H1 (cell line): ENCODE measurements at regions not wholly inside any gene's neighbourhood (a gene's known extent, or its start where the extent isn't known, plus 50 kb on each side); places are given as distances from the start of the nearest gene placed in this dataset.

ENCODE experiments used
- ASH2L ChIP-seq: fragments of 200-600, 300-600 bp; sonication (generic); IDR thresholded peaks from one replicate; pipeline ENCODE4 v1.7.1; 2017; ENCODE audit warnings: low read length
- CEBPB ChIP-seq: IDR thresholded peaks from 2 replicates; pipeline ENCODE4 v1.6.1; 2012; ENCODE audit warnings: low read depth, low read length
- JUND ChIP-seq: IDR thresholded peaks from 2 replicates; pipeline ENCODE4 v1.6.1; 2011; ENCODE audit warnings: mild to moderate bottlenecking, improper control_type of control experiment, low read length
- SRF ChIP-seq: IDR thresholded peaks from 2 replicates; pipeline ENCODE4 v1.6.1; 2011; ENCODE audit warnings: mild to moderate bottlenecking, low read depth, low read length, moderate library complexity

DNA sequence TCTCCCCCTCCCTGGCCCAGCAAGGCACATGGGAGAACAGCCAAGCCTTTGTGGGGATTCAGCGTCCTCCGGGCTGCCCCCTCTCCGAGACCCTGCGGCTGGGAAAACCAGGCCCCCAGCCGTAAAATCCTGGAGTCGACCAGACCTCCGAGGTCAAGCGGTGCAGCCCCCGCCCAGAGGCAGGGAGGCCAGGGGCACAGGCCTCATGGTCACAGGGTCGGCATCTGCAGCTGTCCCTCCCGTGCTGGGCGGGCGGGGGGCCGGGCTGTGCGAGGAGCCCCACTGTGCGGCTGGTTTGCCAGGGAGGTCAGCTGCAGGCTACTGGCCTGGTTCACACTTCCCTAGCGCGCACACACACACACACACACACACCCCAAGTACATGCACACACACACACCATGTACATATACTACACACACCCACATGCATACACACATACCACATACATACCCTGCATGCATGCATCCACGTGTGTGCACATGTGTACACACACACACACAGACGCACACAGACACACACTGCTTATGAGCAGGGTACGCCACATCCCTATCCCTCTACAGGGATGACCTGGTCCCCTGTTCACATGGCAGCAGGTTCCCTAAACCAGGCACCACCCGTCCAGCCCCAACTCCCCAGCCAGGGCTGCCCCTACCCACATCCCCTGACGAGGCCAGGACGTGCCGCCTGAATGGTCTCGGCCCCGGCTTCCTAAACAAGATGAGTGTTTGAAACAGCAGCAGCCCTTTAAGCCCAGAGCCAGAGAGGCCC, 108.9 kb upstream of the CIBAR2 start (continued):
- no peak for TF ChIP-seq JUND
- no peak for TF ChIP-seq ASH2L
- no peak for TF ChIP-seq SRF
- TF ChIP-seq CEBPB = no peak
